Naive thymus-derived CD4-positive, alpha-beta T cell (primary cell): ENCODE measurements at regions not wholly inside any gene's neighbourhood (a gene's known extent, or its start where the extent isn't known, plus 50 kb on each side); places are given as distances from the start of the nearest gene placed in this dataset.

Experiments used
- ATAC-seq: fragments of 150-1000 bp; cut with Tn5 transposase; 2 replicates; pipeline ENCODE4 v1.10.0; 2021; ENCODE audit warnings: mild to moderate bottlenecking, moderate library complexity
- CTCF ChIA-PET: fragments of 350-600 bp; sonication (Branson Sonifier 250); formaldehyde crosslinking; loops from one replicate; lab custom pipeline; 2021; ENCODE audit warnings: antibody characterized with exemption; lab: Charles Lee
- POLR2A ChIA-PET: fragments of 350-600 bp; sonication (Branson Sonifier 250); formaldehyde crosslinking; loops from one replicate; lab custom pipeline; 2021; ENCODE audit warnings: antibody characterized with exemption, inconsistent platforms; lab: Charles Lee
- DNase-seq, 9 donors: peaks; one replicate each; pipeline versions ENCODE4 v3.0.0 to v3.0.0-alpha.2; 2020 to 2022; ENCODE audit warnings: mixed read lengths in 1 of 9
- H3K27ac ChIP-seq: one replicate; pipeline ENCODE4 v1.7.0; 2013; ENCODE audit warnings: mild to moderate bottlenecking, low read depth, low read length, moderate library complexity
- H3K27me3 ChIP-seq, 2 donors: one replicate each; pipeline ENCODE4 v1.7.0; 2013; ENCODE audit warnings: low read length in 2 of 2, mild to moderate bottlenecking in 2 of 2, moderate library complexity in 2 of 2; ENCODE audit not compliant: control insufficient read depth in 2 of 2, insufficient read depth in 2 of 2
- H3K36me3 ChIP-seq, 3 experiments: 1 replicate in 2 of 3; 2 replicates in 1 of 3; pipeline ENCODE4 v1.7.0; 2013; ENCODE audit warnings: low read length in 3 of 3, mild to moderate bottlenecking in 3 of 3, moderate library complexity in 1 of 3; ENCODE audit not compliant: insufficient read depth in 3 of 3, control insufficient read depth in 2 of 3
- H3K4me1 ChIP-seq, 2 donors: one replicate each; pipeline ENCODE4 v1.7.0; 2013; ENCODE audit warnings: low read length in 2 of 2, mild to moderate bottlenecking in 2 of 2, moderate library complexity in 1 of 2; ENCODE audit not compliant: control insufficient read depth in 2 of 2, insufficient read depth in 2 of 2
- H3K4me3 ChIP-seq: 2 replicates; pipeline ENCODE4 v1.7.0; 2013; ENCODE audit warnings: mild to moderate bottlenecking, low read length
- H3K9me3 ChIP-seq, 3 experiments: 1 replicate in 2 of 3; 2 replicates in 1 of 3; pipeline ENCODE4 v1.7.0; 2013; ENCODE audit warnings: low read length in 3 of 3; ENCODE audit not compliant: control insufficient read depth in 2 of 3
- H3K27ac Mint-ChIP-seq, 9 donors: one replicate each; pipeline ENCODE4 v1.8.0; 2020 to 2022; ENCODE audit warnings: mixed read lengths in 9 of 9, mild to moderate bottlenecking in 8 of 9, moderate library complexity in 5 of 9, inconsistent platforms in 2 of 9
- H3K27me3 Mint-ChIP-seq, 5 donors: one replicate each; pipeline ENCODE4 v1.8.0; 2021 to 2022; ENCODE audit warnings: mixed read lengths in 5 of 5, mild to moderate bottlenecking in 1 of 5
- H3K36me3 Mint-ChIP-seq, 5 donors: one replicate each; pipeline ENCODE4 v1.8.0; 2020 to 2022; ENCODE audit warnings: mixed read lengths in 5 of 5, mild to moderate bottlenecking in 3 of 5, inconsistent platforms in 1 of 5
- H3K4me1 Mint-ChIP-seq, 7 donors: one replicate each; pipeline ENCODE4 v1.8.0; 2020 to 2022; ENCODE audit warnings: mixed read lengths in 7 of 7, mild to moderate bottlenecking in 3 of 7, inconsistent platforms in 1 of 7
- H3K4me3 Mint-ChIP-seq, 10 donors: one replicate each; pipeline ENCODE4 v1.8.0; 2020 to 2022; ENCODE audit warnings: mild to moderate bottlenecking in 10 of 10, mixed read lengths in 10 of 10, moderate library complexity in 6 of 10, inconsistent platforms in 2 of 10
- H3K9me3 Mint-ChIP-seq, 11 donors: one replicate each; pipeline ENCODE4 v1.8.0; 2020 to 2022; ENCODE audit warnings: mixed read lengths in 11 of 11, mild to moderate bottlenecking in 4 of 11, inconsistent platforms in 1 of 11, moderate library complexity in 1 of 11
- intact Hi-C, 2 donors: fragments of 100-400 bp; cut with micrococcal nuclease; formaldehyde crosslinking; loops; one replicate each; pipeline ENCODE4 v1.15.1; 2023

GRCh38 chr2:70385966-70386595 lies 84.2 kb upstream of the FAM136A start:
- Mint-ChIP-seq H3K27me3 (peaks cover 0 to 5% (median 0%) of the 10 kb centered on the region in 5 donors), H3K9me3 (peaks cover 0 to 4% (median 0%) of the 10 kb centered on the region in 11 donors), H3K36me3 (no peaks in the 10 kb centered on the region), H3K4me3 (no peak overlapping the region), H3K27ac (no peak overlapping the region), H3K4me1 (peaks cover 0 to 7% (median 0%) of the 10 kb centered on the region in 7 donors)
- no peaks in the 10 kb centered on the region for H3K4me1 ChIP-seq
- ATAC-seq (no peak), DNase-seq (no peak)
- H3K36me3 ChIP-seq: no peaks in the 10 kb centered on the region
- H3K9me3 ChIP-seq: no peaks in the 10 kb centered on the region
- ChIA-PET POLR2A (no interaction called here), CTCF (no interaction called here)
- H3K4me3 ChIP-seq: no peak overlapping the region
- no peaks in the 10 kb centered on the region for H3K27me3 ChIP-seq
- intact Hi-C loops: no loop called here
- H3K27ac ChIP-seq: no peak overlapping the region

GRCh38 chr2:70385204-70385603 lies 83.3 kb upstream of the FAM136A start:
- Histone ChIP-seq H3K9me3 (no peaks in the 10 kb centered on the region), H3K4me1 (no peaks in the 10 kb centered on the region), H3K4me3 (no peak overlapping the region), H3K36me3 (no peaks in the 10 kb centered on the region), H3K27ac (no peak overlapping the region), H3K27me3 (no peaks in the 10 kb centered on the region)
- Mint-ChIP-seq H3K27me3 (peaks cover 0 to 5% (median 0%) of the 10 kb centered on the region in 5 donors), H3K9me3 (peaks cover 0 to 4% (median 0%) of the 10 kb centered on the region in 11 donors), H3K4me1 (peaks cover 0 to 7% (median 0%) of the 10 kb centered on the region in 7 donors), H3K27ac (no peak overlapping the region), H3K36me3 (no peaks in the 10 kb centered on the region), H3K4me3 (no peak overlapping the region)
- ATAC-seq (no peak), DNase-seq (no peak)
- ChIA-PET CTCF (interaction anchor here (0.6 kb wide), 1 partner anchor 16 kb away, joined by 3 read pairs; no protein-coding TSS in a partner anchor), POLR2A (no interaction called here)
- intact Hi-C loops: no loop called here

- Histone ChIP-seq H3K27me3 (no peaks in the 10 kb centered on the region), H3K27ac (no peak overlapping the region), H3K36me3 (no peaks in the 10 kb centered on the region), H3K4me3 (no peak overlapping the region), H3K9me3 (no peaks in the 10 kb centered on the region), H3K4me1 (no peaks in the 10 kb centered on the region)
- peaks cover 0 to 7% (median 0%) of the 10 kb centered on the region in 7 donors for H3K4me1 Mint-ChIP-seq
- no peak for ATAC-seq
- H3K27me3 Mint-ChIP-seq: peaks cover 0 to 16% (median 0%) of the 10 kb centered on the region in 5 donors
- no peak for DNase-seq
- no peak overlapping the region for H3K4me3 Mint-ChIP-seq
- intact Hi-C loops: no loop called here
- CTCF ChIA-PET: no interaction called here
- H3K36me3 Mint-ChIP-seq: no peaks in the 10 kb centered on the region
- POLR2A ChIA-PET: no interaction called here
- peaks cover 0 to 4% (median 0%) of the 10 kb centered on the region in 11 donors for H3K9me3 Mint-ChIP-seq
- no peak overlapping the region for H3K27ac Mint-ChIP-seq
Observed at GRCh38 chr2:70381821-70382220, 80.0 kb upstream of the FAM136A start.

- no peak overlapping the region for H3K4me3 ChIP-seq
- Mint-ChIP-seq H3K4me1 (peaks cover 0 to 7% (median 0%) of the 10 kb centered on the region in 7 donors), H3K36me3 (no peaks in the 10 kb centered on the region), H3K27ac (no peak overlapping the region), H3K9me3 (peaks cover 0 to 4% (median 0%) of the 10 kb centered on the region in 11 donors), H3K4me3 (no peak overlapping the region), H3K27me3 (peaks cover 0 to 17% (median 0%) of the 10 kb centered on the region in 5 donors)
- no peak for ATAC-seq
- no peaks in the 10 kb centered on the region for H3K4me1 ChIP-seq
- intact Hi-C loops: no loop called here
- no peaks in the 10 kb centered on the region for H3K27me3 ChIP-seq
- no peak overlapping the region for H3K27ac ChIP-seq
- no peak for DNase-seq
- H3K9me3 ChIP-seq: no peaks in the 10 kb centered on the region
- ChIA-PET CTCF (no interaction called here), POLR2A (no interaction called here)
- H3K36me3 ChIP-seq: no peaks in the 10 kb centered on the region
Observed at GRCh38 chr2:70381235-70381634, 79.4 kb upstream of the FAM136A start.

GRCh38 chr2:70380621-70381020 lies 78.8 kb upstream of the FAM136A start:
- intact Hi-C loops: no loop called here
- no peaks in the 10 kb centered on the region for H3K36me3 ChIP-seq
- DNase-seq (no peak), ATAC-seq (no peak)
- Mint-ChIP-seq H3K27ac (no peak overlapping the region), H3K36me3 (no peaks in the 10 kb centered on the region), H3K27me3 (peaks cover 0 to 17% (median 0%) of the 10 kb centered on the region in 5 donors), H3K4me1 (peaks cover 0 to 7% (median 0%) of the 10 kb centered on the region in 7 donors), H3K9me3 (peaks cover 0 to 4% (median 0%) of the 10 kb centered on the region in 11 donors), H3K4me3 (no peak overlapping the region)
- no peak overlapping the region for H3K27ac ChIP-seq
- CTCF ChIA-PET: no interaction called here
- H3K4me3 ChIP-seq: no peak overlapping the region
- no peaks in the 10 kb centered on the region for H3K27me3 ChIP-seq
- no peaks in the 10 kb centered on the region for H3K9me3 ChIP-seq
- no peaks in the 10 kb centered on the region for H3K4me1 ChIP-seq
- POLR2A ChIA-PET: no interaction called here

GRCh38 chr2:70374616-70375015 lies 72.7 kb upstream of the FAM136A start:
- H3K27ac Mint-ChIP-seq: peak overlapping the region in 1 of 9 donors; percentile 4
- H3K27ac ChIP-seq: no peak overlapping the region
- POLR2A ChIA-PET: no interaction called here
- H3K4me3 Mint-ChIP-seq: no peak overlapping the region
- intact Hi-C loops: no loop called here
- H3K27me3 Mint-ChIP-seq: peaks cover 0 to 13% (median 0%) of the 10 kb centered on the region in 5 donors
- DNase-seq (no peak), ATAC-seq (no peak)
- no peaks in the 10 kb centered on the region for H3K4me1 Mint-ChIP-seq
- H3K9me3 ChIP-seq: no peaks in the 10 kb centered on the region
- H3K27me3 ChIP-seq: no peaks in the 10 kb centered on the region
- H3K4me1 ChIP-seq: no peaks in the 10 kb centered on the region
- peaks cover 0 to 6% (median 0%) of the 10 kb centered on the region in 5 donors for H3K36me3 Mint-ChIP-seq
- no peak overlapping the region for H3K4me3 ChIP-seq
- CTCF ChIA-PET: no interaction called here
- H3K9me3 Mint-ChIP-seq: peaks cover 0 to 14% (median 5%) of the 10 kb centered on the region in 11 donors
- no peaks in the 10 kb centered on the region for H3K36me3 ChIP-seq

GRCh38 chr2:70371753-70372152 lies 69.9 kb upstream of the FAM136A start:
- Mint-ChIP-seq H3K27ac (no peak overlapping the region), H3K4me3 (no peak overlapping the region), H3K9me3 (peaks cover 0 to 14% (median 5%) of the 10 kb centered on the region in 11 donors), H3K27me3 (peaks cover 0 to 4% (median 0%) of the 10 kb centered on the region in 5 donors), H3K36me3 (peaks cover 0 to 6% (median 0%) of the 10 kb centered on the region in 5 donors), H3K4me1 (peaks cover 0 to 6% (median 0%) of the 10 kb centered on the region in 7 donors)
- ATAC-seq (no peak), DNase-seq (no peak)
- Histone ChIP-seq H3K27ac (no peak overlapping the region), H3K36me3 (no peaks in the 10 kb centered on the region), H3K4me1 (no peaks in the 10 kb centered on the region), H3K4me3 (no peak overlapping the region), H3K27me3 (no peaks in the 10 kb centered on the region), H3K9me3 (no peaks in the 10 kb centered on the region)
- ChIA-PET POLR2A (no interaction called here), CTCF (no interaction called here)
- intact Hi-C loops: no loop called here
